Loucy (cell line): ENCODE measurements at regions not wholly inside any gene's neighbourhood (a gene's known extent, or its start where the extent isn't known, plus 50 kb on each side); places are given as distances from the start of the nearest gene placed in this dataset.

Experiments
- CTCF ChIP-seq: fragments of 200-600 bp; sonication (generic); conservative IDR thresholded peaks from 2 replicates; pipeline ENCODE4 v1.5.1; 2014; ENCODE audit warnings: mild to moderate bottlenecking, antibody characterized with exemption, low read length
- EZH2phosphoT487 ChIP-seq: fragments of 200-600 bp; IDR thresholded peaks from 2 replicates; pipeline ENCODE4 v1.6.1; 2018; ENCODE audit warnings: antibody characterized with exemption, mild to moderate bottlenecking, moderate library complexity, borderline replicate concordance

GRCh38 chr2:20552847-20553246 lies 98.1 kb downstream of the HS1BP3 start:
- TF ChIP-seq CTCF (no peak), EZH2phosphoT487 (no peak)
